IMR-90 (cell line): ENCODE measurements at regions not wholly inside any gene's neighbourhood (a gene's known extent, or its start where the extent isn't known, plus 50 kb on each side); places are given as distances from the start of the nearest gene placed in this dataset.

ENCODE experiments used
- ATAC-seq: fragments of 200-7000 bp; cut with Tn5 transposase; 2 replicates; pipeline ENCODE4 v1.9.1; 2020; ENCODE audit warnings: low read depth, mild to moderate bottlenecking, moderate library complexity
- BruUV-seq: library from RNA; stranded (reverse); fragments of 400-500 nt; replicated peaks from 2 replicates; lab custom pipeline; 2021; lab: Mats Ljungman, UMichigan
- CTCF ChIA-PET: fragments of 300-600 bp; formaldehyde crosslinking; extraction: SDS; loops from one replicate; lab custom pipeline; 2021; ENCODE audit warnings: antibody characterized with exemption; lab: Yijun Ruan, JAX
- POLR2A ChIA-PET: fragments of 300-600 bp; sonication (Branson Sonifier 250); formaldehyde crosslinking; loops from one replicate; lab custom pipeline; 2022; ENCODE audit warnings: antibody characterized with exemption; ENCODE audit not compliant: unreplicated experiment; lab: Charles Lee
- DNase-seq: peaks from one replicate; pipeline ENCODE4 v3.0.0; 2013
- H2AFZ ChIP-seq: replicated peaks from 2 replicates; pipeline ENCODE3; 2013; ENCODE audit warnings: low read length, mild to moderate bottlenecking; ENCODE audit not compliant: poor library complexity
- H2AK5ac ChIP-seq: 2 replicates; pipeline ENCODE4 v1.6.1; 2013; ENCODE audit warnings: low read depth, low read length, inconsistent platforms
- H2AK9ac ChIP-seq: replicated peaks from 2 replicates; pipeline ENCODE3; 2013; ENCODE audit warnings: mild to moderate bottlenecking, low read depth, low read length, moderate library complexity; ENCODE audit not compliant: poor library complexity
- H2BK120ac ChIP-seq: 2 replicates; pipeline ENCODE4 v1.6.1; 2013; ENCODE audit warnings: low read depth, low read length, inconsistent platforms
- H2BK15ac ChIP-seq: 3 replicates; pipeline ENCODE4 v1.6.1; 2013; ENCODE audit warnings: low read depth, low read length, inconsistent platforms
- H2BK20ac ChIP-seq: 2 replicates; pipeline ENCODE4 v1.6.1; 2013; ENCODE audit warnings: low read depth, mild to moderate bottlenecking, inconsistent platforms, low read length, moderate library complexity
- H2BK5ac ChIP-seq: 2 replicates; pipeline ENCODE4 v1.6.1; 2013; ENCODE audit warnings: mild to moderate bottlenecking, low read depth, low read length, inconsistent platforms; ENCODE audit not compliant: poor library complexity, severe bottlenecking
- H3K14ac ChIP-seq: replicated peaks from 2 replicates; pipeline ENCODE4 v1.6.1; 2013; ENCODE audit warnings: low read depth, low read length, inconsistent platforms
- H3K18ac ChIP-seq: 2 replicates; pipeline ENCODE4 v1.6.1; 2013; ENCODE audit warnings: low read depth, low read length, control low read depth
- H3K23ac ChIP-seq: 2 replicates; pipeline ENCODE4 v1.6.1; 2013; ENCODE audit warnings: low read depth, low read length, inconsistent platforms
- H3K27ac ChIP-seq: 2 replicates; pipeline ENCODE4 v1.5.1; 2013; ENCODE audit warnings: mild to moderate bottlenecking, control low read depth, low read length; ENCODE audit not compliant: insufficient read depth
- H3K27me3 ChIP-seq: 2 replicates; pipeline ENCODE4 v1.6.1; 2013; ENCODE audit warnings: low read length; ENCODE audit not compliant: control insufficient read depth, insufficient read depth
- H3K36me3 ChIP-seq: 2 replicates; pipeline ENCODE4 v1.6.1; 2013; ENCODE audit warnings: low read length, mixed read lengths; ENCODE audit not compliant: control insufficient read depth, insufficient read depth
- H3K4ac ChIP-seq: 2 replicates; pipeline ENCODE4 v1.6.1; 2013; ENCODE audit warnings: low read depth, low read length, inconsistent platforms
- H3K4me1 ChIP-seq: 2 replicates; pipeline ENCODE4 v1.6.1; 2013; ENCODE audit warnings: low read length, mixed read lengths; ENCODE audit not compliant: control insufficient read depth, insufficient read depth
- H3K4me2 ChIP-seq: 2 replicates; pipeline ENCODE4 v1.6.1; 2013; ENCODE audit warnings: low read depth, mild to moderate bottlenecking, control low read depth, low read length, moderate library complexity
- H3K4me3 ChIP-seq: 2 replicates; pipeline ENCODE4 v1.5.1; 2013; ENCODE audit warnings: low read depth, mild to moderate bottlenecking, control low read depth, low read length, moderate library complexity; ENCODE audit not compliant: insufficient read depth
- H3K56ac ChIP-seq: 2 replicates; pipeline ENCODE4 v1.6.1; 2013; ENCODE audit warnings: low read length, inconsistent platforms; ENCODE audit not compliant: insufficient read depth; ENCODE audit errors: extremely low read depth
- H3K79me1 ChIP-seq, 2 experiments: 2 replicates each; pipeline ENCODE4 v1.6.1; 2013; ENCODE audit warnings: low read length in 2 of 2, inconsistent platforms in 1 of 2, low read depth in 1 of 2
- H3K9ac ChIP-seq: 2 replicates; pipeline ENCODE4 v1.6.1; 2013; ENCODE audit warnings: low read depth, low read length, control low read depth
- H3K9me1 ChIP-seq: 2 replicates; pipeline ENCODE4 v1.6.1; 2013; ENCODE audit warnings: low read length, inconsistent platforms; ENCODE audit not compliant: insufficient read depth
- H3K9me3 ChIP-seq: 2 replicates; pipeline ENCODE4 v1.6.1; 2013; ENCODE audit warnings: low read length; ENCODE audit not compliant: control insufficient read depth, insufficient read depth
- H4K20me1 ChIP-seq: 2 replicates; pipeline ENCODE4 v1.6.1; 2013; ENCODE audit warnings: low read length, inconsistent platforms; ENCODE audit not compliant: insufficient read depth
- H4K5ac ChIP-seq: 2 replicates; pipeline ENCODE4 v1.6.1; 2013; ENCODE audit warnings: mild to moderate bottlenecking, low read depth, low read length, control low read depth
- H4K8ac ChIP-seq, 2 experiments: 2 replicates each; pipeline ENCODE4 v1.6.1; 2013; ENCODE audit warnings: low read depth in 2 of 2, low read length in 2 of 2, control low read depth in 1 of 2, inconsistent platforms in 1 of 2
- H4K91ac ChIP-seq: 2 replicates; pipeline ENCODE4 v1.6.1; 2013; ENCODE audit warnings: low read depth, low read length, inconsistent platforms; ENCODE audit not compliant: insufficient read depth
- ELK1 ChIP-seq: fragments of 150-350 bp; IDR thresholded peaks from 2 replicates; pipeline ENCODE4 v1.6.1; 2016; ENCODE audit warnings: low read depth, mild to moderate bottlenecking, low read length, moderate library complexity, borderline replicate concordance
- NFE2L2 ChIP-seq: fragments of 150-350 bp; IDR thresholded peaks from 2 replicates; pipeline ENCODE4 v1.6.1; 2016; ENCODE audit warnings: low read depth, mild to moderate bottlenecking, low read length
- RCOR1 ChIP-seq: IDR thresholded peaks from 2 replicates; pipeline ENCODE4 v1.6.1; 2012; ENCODE audit warnings: mild to moderate bottlenecking, low read length, improper control_type of control experiment; ENCODE audit not compliant: insufficient replicate concordance
- SMC3 ChIP-seq: fragments of 150-350 bp; IDR thresholded peaks from 2 replicates; pipeline ENCODE4 v1.6.1; 2016; ENCODE audit warnings: low read depth, mild to moderate bottlenecking, antibody characterized with exemption, low read length, moderate library complexity
- USF2 ChIP-seq: fragments of 150-350 bp; IDR thresholded peaks from 2 replicates; pipeline ENCODE4 v1.6.1; 2017; ENCODE audit warnings: mild to moderate bottlenecking, antibody characterized with exemption, low read length, low read depth
- WGBS, 2 experiments: methylation state at CpG; one replicate each; pipeline versions ENCODE4 v1.1.5 to v1.1.7; 2013; ENCODE audit warnings: missing lambda C conversion rate in 2 of 2; ENCODE audit not compliant: insufficient read length in 1 of 2; ENCODE audit errors: extremely low coverage in 2 of 2; 5-methylcytosine and 5-hydroxymethylcytosine counted together
- dilution Hi-C: fragments of 300-500 bp; cut with HindIII; formaldehyde crosslinking; loops from one replicate; pipeline ENCODE4 v1.14.3; 2018; ENCODE audit warnings: low sequenced_read_pairs; ENCODE audit not compliant: unreplicated experiment
- in situ Hi-C: fragments of 300-500 bp; cut with MboI; formaldehyde crosslinking; loops from 3 replicates; pipeline ENCODE4 v1.14.3; 2019; ENCODE audit warnings: low sequenced_read_pairs, inconsistent platforms, mixed read lengths
- intact Hi-C: fragments of 100-400 bp; cut with micrococcal nuclease; formaldehyde crosslinking; loops from 2 replicates; pipeline ENCODE4 v1.10.0; 2022

GRCh38 chr5:2302169-2302568 is 419.4 kb upstream of the IRX4 start:
- H4K20me1 ChIP-seq, result no peaks in the 10 kb centered on the region
- in situ Hi-C loops, result no loop called here
- 60% methylated on average over 2 of the region's 16 CpGs; no CpG with 5 or more reads in 1 of the 2 experiments for WGBS, 2 experiments
- no peak overlapping the region for H2AK5ac ChIP-seq
- no peak overlapping the region for H4K91ac ChIP-seq
- H3K79me1 ChIP-seq, result no peaks in the 10 kb centered on the region
- ATAC-seq, result no peak
- dilution Hi-C loops, result no loop called here
- H2BK20ac ChIP-seq, result no peak overlapping the region
- H3K18ac ChIP-seq, result no peak overlapping the region
- H2AFZ ChIP-seq, result no peak overlapping the region
- H2AK9ac ChIP-seq, result no peak overlapping the region
- peaks cover 42% of the 10 kb centered on the region for H3K9me3 ChIP-seq
- no peak overlapping the region for H4K5ac ChIP-seq
- no peaks in the 10 kb centered on the region for H3K4me1 ChIP-seq
- no peak overlapping the region for H4K8ac ChIP-seq
- H3K9ac ChIP-seq, result no peak overlapping the region
- no peak overlapping the region for H3K23ac ChIP-seq
- H3K9me1 ChIP-seq, result no peaks in the 10 kb centered on the region
- no peak overlapping the region for H3K27ac ChIP-seq
- no peak overlapping the region for H3K4ac ChIP-seq
- intact Hi-C loops, result no loop called here
- H3K36me3 ChIP-seq, result no peaks in the 10 kb centered on the region
- H3K4me3 ChIP-seq, result no peak overlapping the region
- H3K4me2 ChIP-seq, result no peak overlapping the region
- TF ChIP-seq NFE2L2 (no peak), ELK1 (no peak), SMC3 (no peak), USF2 (no peak), RCOR1 (no peak)
- no peak overlapping the region for H2BK5ac ChIP-seq
- H3K14ac ChIP-seq, result no peak overlapping the region
- H3K27me3 ChIP-seq, result no peaks in the 10 kb centered on the region
- H3K56ac ChIP-seq, result no peak overlapping the region
- no peak overlapping the region for H2BK15ac ChIP-seq
- ChIA-PET CTCF (no interaction called here), POLR2A (no interaction called here)
- DNase-seq, result no peak
- no TSS peak for BruUV-seq
- no peak overlapping the region for H2BK120ac ChIP-seq
